ENCODE measurements at regions not wholly inside any gene's neighbourhood (a gene's known extent, or its start where the extent isn't known, plus 50 kb on each side); places are given as distances from the start of the nearest gene placed in this dataset.

DNA sequence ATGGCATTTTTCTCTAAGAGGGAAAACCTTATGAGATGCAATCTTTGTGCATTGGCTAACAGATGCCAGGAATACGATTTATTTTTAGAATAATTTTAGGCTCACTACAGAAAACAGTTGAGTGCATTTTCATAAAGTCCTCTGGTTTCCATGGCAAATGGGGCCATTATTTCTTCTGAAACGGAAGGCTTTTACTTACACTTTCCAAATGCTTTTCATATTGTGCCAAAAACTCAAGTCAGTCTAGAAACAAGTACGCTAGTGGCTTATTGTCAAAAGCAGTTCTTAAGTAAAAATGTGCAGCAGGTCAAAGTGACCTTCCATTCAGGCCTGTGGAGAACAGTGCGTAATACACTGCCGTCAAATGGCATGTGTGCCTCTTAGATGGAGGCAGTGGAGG, 628.7 kb downstream of the EFNB2 start:
- no peak for TF ChIP-seq POLR2A (IDR thresholded peaks at IDR 0.05)
- TF ChIP-seq, protein P1, sequence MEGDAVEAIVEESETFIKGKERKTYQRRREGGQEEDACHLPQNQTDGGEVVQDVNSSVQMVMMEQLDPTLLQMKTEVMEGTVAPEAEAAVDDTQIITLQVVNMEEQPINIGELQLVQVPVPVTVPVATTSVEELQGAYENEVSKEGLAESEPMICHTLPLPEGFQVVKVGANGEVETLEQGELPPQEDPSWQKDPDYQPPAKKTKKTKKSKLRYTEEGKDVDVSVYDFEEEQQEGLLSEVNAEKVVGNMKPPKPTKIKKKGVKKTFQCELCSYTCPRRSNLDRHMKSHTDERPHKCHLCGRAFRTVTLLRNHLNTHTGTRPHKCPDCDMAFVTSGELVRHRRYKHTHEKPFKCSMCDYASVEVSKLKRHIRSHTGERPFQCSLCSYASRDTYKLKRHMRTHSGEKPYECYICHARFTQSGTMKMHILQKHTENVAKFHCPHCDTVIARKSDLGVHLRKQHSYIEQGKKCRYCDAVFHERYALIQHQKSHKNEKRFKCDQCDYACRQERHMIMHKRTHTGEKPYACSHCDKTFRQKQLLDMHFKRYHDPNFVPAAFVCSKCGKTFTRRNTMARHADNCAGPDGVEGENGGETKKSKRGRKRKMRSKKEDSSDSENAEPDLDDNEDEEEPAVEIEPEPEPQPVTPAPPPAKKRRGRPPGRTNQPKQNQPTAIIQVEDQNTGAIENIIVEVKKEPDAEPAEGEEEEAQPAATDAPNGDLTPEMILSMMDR (IDR thresholded peaks at IDR 0.05): no peak
